ENCODE measurements at regions not wholly inside any gene's neighbourhood (a gene's known extent, or its start where the extent isn't known, plus 50 kb on each side); places are given as distances from the start of the nearest gene placed in this dataset.

GRCh38 chr11:72497731-72498130 is 63.4 kb upstream of the CLPB start:
- TF ChIP-seq MAZ (IDR thresholded peaks at IDR 0.05; ENCODE audit: borderline replicate concordance, low read depth, low read length): no peak
- TF ChIP-seq CBX8 (IDR thresholded peaks at IDR 0.05): no peak
- TF ChIP-seq EHF (CRISPR knock-in tag; IDR thresholded peaks at IDR 0.05): no peak
- TF ChIP-seq NR3C1 (IDR thresholded peaks at IDR 0.05): no peak
- no peak for TF ChIP-seq ATOH8 (CRISPR knock-in tag; IDR thresholded peaks at IDR 0.05; ENCODE audit: low read depth)
- no peak for TF ChIP-seq FOSB (CRISPR knock-in tag; IDR thresholded peaks at IDR 0.05)
- no peak for TF ChIP-seq RFX5 (IDR thresholded peaks at IDR 0.05)
- no peak for TF ChIP-seq PBX3 (IDR thresholded peaks at IDR 0.05)
- TF ChIP-seq BCL3 (IDR thresholded peaks at IDR 0.05): no peak
- TF ChIP-seq JUNB (IDR thresholded peaks at IDR 0.05): no peak
- no peak for TF ChIP-seq ZFP36 (IDR thresholded peaks at IDR 0.05; ENCODE audit: borderline replicate concordance, partially characterized antibody)
- TF ChIP-seq MYC (IDR thresholded peaks at IDR 0.05; ENCODE audit: borderline replicate concordance, low read length): no peak
- no peak for TF ChIP-seq HMGXB4 (CRISPR knock-in tag; IDR thresholded peaks at IDR 0.05; ENCODE audit: borderline replicate concordance)
- no peak for TF ChIP-seq CTCF (IDR thresholded peaks at IDR 0.05)
- no peak for TF ChIP-seq HDAC2 (IDR thresholded peaks at IDR 0.05)
- TF ChIP-seq FOSL2 (IDR thresholded peaks at IDR 0.05): no peak
- no peak for TF ChIP-seq FOSL2 (CRISPR knock-in tag; IDR thresholded peaks at IDR 0.05)
- no peak for TF ChIP-seq USF2 (IDR thresholded peaks at IDR 0.05)
- TF ChIP-seq HOXB5 (CRISPR knock-in tag; IDR thresholded peaks at IDR 0.05): no peak
- TF ChIP-seq HEYL (CRISPR knock-in tag; IDR thresholded peaks at IDR 0.05): no peak
- TF ChIP-seq GATA3 (IDR thresholded peaks at IDR 0.05; ENCODE audit: borderline replicate concordance): no peak
- no peak for FAIRE-seq
- H3K4me2 ChIP-seq: no peak overlapping the region
- no peaks in the 10 kb centered on the region for H3K4me1 ChIP-seq
- no peak for DNase-seq (ENCODE audit: low read depth in 1 of 2, low spot score in 1 of 2)
- ChIA-PET POLR2A (no interaction called here), CTCF (interaction anchor here (0.6 to 1.2 kb wide), 5 partner anchors 11 to 56 kb away, joined by 3 to 6 read pairs (median 3); no protein-coding TSS in a partner anchor)
- peaks cover 17% of the 10 kb centered on the region for H3K9me3 ChIP-seq
- no peak overlapping the region for H3K27ac ChIP-seq
- WGBS (ENCODE audit: missing lambda C conversion rate): 50% methylated on average over 3 of the region's 3 CpGs
- no peak for ATAC-seq
- H3K4me3 ChIP-seq: no peak overlapping the region

GRCh38 chr11:72494109-72494429 is 59.7 kb upstream of the CLPB start:
- CTCF ChIA-PET: interaction anchor here (2.3 kb wide), 1 partner anchor 23 kb away, joined by 7 read pairs; no protein-coding TSS in a partner anchor
- H3K4me1 ChIP-seq: no peaks in the 10 kb centered on the region
- POLR2A ChIA-PET: no interaction called here
- no peak overlapping the region for H3K27ac ChIP-seq
- FAIRE-seq (no peak), ATAC-seq (no peak), DNase-seq (ENCODE audit: low read depth in 1 of 2, low spot score in 1 of 2) (no peak)
- H3K4me2 ChIP-seq: no peak overlapping the region
- TF ChIP-seq MAFK (IDR thresholded peaks at IDR 0.05; ENCODE audit: partially characterized antibody) (peak; percentile 91), POLR2A (IDR thresholded peaks at IDR 0.05; ENCODE audit: low read length) (no peak), SREBF2 (IDR thresholded peaks at IDR 0.05) (no peak)
- 18% methylated on average over 1 of the region's 1 CpG for WGBS (ENCODE audit: missing lambda C conversion rate)
- no peak overlapping the region for H3K4me3 ChIP-seq
- no peaks in the 10 kb centered on the region for H3K9me3 ChIP-seq
